ENCODE measurements at regions not wholly inside any gene's neighbourhood (a gene's known extent, or its start where the extent isn't known, plus 50 kb on each side); places are given as distances from the start of the nearest gene placed in this dataset.
"Not testable (repeated sequence)": the region's sequence is repeated elsewhere in the genome, so short reads cannot be mapped to it uniquely, and the experiment has no call there.

DNA sequence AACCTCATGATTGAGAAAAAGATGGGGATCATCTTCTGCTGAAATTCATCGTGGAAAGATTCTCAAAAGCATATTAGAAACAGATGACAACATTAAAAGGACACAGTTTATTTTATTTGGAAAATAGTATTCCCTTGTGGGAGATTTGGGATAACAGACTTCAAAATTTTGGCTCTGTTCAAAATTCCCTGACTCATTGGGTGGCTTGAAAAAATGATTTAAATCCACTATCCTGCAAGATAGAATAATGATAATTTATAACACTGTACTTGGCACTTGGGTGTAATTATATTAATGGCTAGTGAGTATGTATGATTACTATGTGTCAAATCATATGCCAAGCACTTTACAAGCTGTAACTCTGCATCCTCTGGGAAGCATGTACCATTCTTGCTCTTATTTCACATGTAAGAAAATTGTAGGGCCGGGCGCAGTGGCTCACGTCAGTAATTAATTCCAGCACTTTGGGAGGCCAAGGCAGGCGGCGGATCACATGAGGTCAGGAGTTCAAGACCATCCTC lies 128.8 kb downstream of the LMNTD1 start:
- no peak for DNase-seq (ENCODE audit: low read depth in 2 of 2)

GRCh38 chr12:25423355-25424050 lies 129.6 kb downstream of the LMNTD1 start:
- no peak for DNase-seq (ENCODE audit: low read depth in 2 of 2)

GRCh38 chr12:25422241-25422640 lies 130.8 kb downstream of the LMNTD1 start:
- no peak for DNase-seq (ENCODE audit: low read depth in 2 of 2)

GRCh38 chr12:25421651-25422167 lies 131.4 kb downstream of the LMNTD1 start:
- DNase-seq (ENCODE audit: low read depth in 2 of 2) = no peak

GRCh38 chr12:25420116-25420515 lies 133.0 kb downstream of the LMNTD1 start:
- no peak for DNase-seq (ENCODE audit: low read depth in 2 of 2)

GRCh38 chr12:25419595-25419994 lies 133.5 kb downstream of the LMNTD1 start:
- no peak for DNase-seq (ENCODE audit: low read depth in 2 of 2)

DNA sequence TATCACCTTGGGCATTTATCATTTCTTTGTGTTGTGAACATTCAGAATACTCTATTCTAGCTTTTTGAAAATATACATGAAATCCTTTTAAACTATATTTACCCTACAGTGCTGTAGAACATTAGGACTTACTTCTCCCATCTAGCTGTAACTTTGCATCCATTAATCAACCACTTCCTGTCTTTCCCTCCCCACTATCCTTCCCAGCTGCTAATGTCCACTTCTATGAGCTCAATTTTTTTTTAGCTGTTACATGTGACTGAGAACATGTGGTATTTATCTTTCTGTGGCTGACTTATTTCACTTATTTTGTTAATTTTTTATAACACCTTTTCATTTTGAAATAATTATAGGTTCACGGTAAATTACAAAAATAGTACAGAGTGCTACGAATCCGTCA lies 136.0 kb downstream of the LMNTD1 start:
- DNase-seq (ENCODE audit: low read depth in 2 of 2) = no peak

DNA sequence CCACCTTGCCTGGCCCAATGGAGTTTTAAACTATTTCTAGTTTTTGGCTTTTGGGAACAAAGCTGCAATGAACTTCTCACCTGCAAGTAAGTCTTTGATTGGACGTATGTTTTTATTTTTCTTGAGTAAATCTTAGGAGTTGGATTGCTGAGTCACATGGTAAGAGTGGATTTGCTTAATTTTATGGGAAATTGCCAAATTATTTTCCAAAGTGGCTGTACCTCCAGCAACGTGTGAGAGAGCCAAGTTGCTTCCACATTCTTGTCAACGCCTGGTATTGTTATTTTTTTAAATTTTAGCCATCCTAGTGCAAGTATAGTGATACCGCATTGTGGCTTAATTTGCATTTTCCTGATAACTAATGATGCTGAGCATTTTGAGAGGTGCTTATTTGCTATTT lies 136.6 kb downstream of the LMNTD1 start:
- no peak for DNase-seq (ENCODE audit: low read depth in 2 of 2)

GRCh38 chr12:25415004-25415403 lies 138.1 kb downstream of the LMNTD1 start:
- DNase-seq (ENCODE audit: low read depth in 2 of 2) = no peak

GRCh38 chr12:25412735-25413134 lies 140.3 kb downstream of the LMNTD1 start:
- no peak for DNase-seq (ENCODE audit: low read depth in 2 of 2)

GRCh38 chr12:25404955-25405354 lies 148.1 kb downstream of the LMNTD1 start:
- no peak for DNase-seq (ENCODE audit: low read depth in 2 of 2)

- DNase-seq (ENCODE audit: low read depth in 2 of 2) = no peak
Observed at GRCh38 chr12:25401547-25402345, 151.0 kb upstream of the KRAS start.

- DNase-seq (ENCODE audit: low read depth in 2 of 2) = no peak
Observed at GRCh38 chr12:25397001-25397400, 146.3 kb upstream of the KRAS start.

GRCh38 chr12:25395227-25395626 lies 144.5 kb upstream of the KRAS start:
- no peak for DNase-seq (ENCODE audit: low read depth in 2 of 2)

DNA sequence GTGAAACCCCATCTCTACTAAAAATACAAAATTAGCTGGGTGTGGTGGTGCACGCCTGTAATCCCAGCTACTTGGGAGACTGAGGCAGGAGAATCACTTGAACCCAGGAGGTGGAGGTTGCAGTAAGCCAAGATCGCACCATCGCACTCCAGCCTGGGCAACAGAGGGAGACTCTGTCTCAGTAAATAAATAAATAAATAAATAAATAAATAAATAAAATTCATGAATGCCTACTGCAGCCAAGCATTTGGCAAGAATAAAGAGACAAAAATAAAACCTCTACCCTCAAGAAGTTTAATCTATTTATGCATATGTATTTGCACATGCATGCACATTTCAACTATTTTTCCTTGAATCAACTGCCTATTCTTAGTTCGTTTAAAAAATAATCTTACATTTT lies 144.0 kb upstream of the KRAS start:
- not testable (repeated sequence) for DNase-seq (ENCODE audit: low read depth in 2 of 2)

GRCh38 chr12:25394025-25394424 lies 143.3 kb upstream of the KRAS start:
- DNase-seq (ENCODE audit: low read depth in 2 of 2) = no peak

DNA sequence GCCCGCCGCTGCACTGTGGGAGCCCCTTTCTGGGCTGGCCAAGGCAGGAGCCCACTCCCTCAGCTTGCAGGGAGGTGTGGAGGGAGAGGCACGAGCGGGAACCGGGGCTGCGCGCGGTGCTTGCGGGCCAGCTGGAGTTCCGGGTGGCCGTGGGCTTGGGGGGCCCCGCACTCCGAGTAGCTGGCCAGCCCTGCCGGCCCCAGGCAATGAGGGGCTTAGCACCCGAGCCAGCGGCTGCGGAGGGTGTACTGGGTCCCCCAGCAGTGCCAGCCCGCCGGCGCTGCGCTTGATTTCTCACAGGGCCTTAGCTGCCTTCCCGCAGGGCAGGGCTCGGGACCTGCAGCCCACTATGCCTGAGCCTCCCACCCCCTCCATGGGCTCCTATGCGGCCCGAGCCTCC lies 140.6 kb upstream of the KRAS start:
- DNase-seq (ENCODE audit: low read depth in 2 of 2) = not testable (repeated sequence)

GRCh38 chr12:25388183-25388582 lies 137.5 kb upstream of the KRAS start:
- no peak for DNase-seq (ENCODE audit: low read depth in 2 of 2)

DNA sequence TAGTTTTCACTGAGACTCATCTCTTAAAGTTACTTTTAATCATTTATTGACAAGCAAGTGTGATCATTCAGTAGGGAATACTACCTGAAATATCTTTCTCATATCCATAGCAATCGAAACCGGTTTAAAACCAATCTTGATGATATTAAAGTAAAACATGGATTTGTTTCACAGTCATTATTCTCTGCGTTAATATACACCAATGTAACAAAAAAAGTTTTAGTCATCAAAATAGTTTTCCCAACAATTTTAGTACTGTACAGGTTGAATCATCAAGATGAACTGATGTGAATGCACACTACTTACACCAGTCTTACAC lies 137.0 kb upstream of the KRAS start:
- no peak for DNase-seq (ENCODE audit: low read depth in 2 of 2)

GRCh38 chr12:25386831-25387731 lies 136.4 kb upstream of the KRAS start:
- DNase-seq (ENCODE audit: low read depth in 2 of 2) = peak; percentile 81 to 91

DNA sequence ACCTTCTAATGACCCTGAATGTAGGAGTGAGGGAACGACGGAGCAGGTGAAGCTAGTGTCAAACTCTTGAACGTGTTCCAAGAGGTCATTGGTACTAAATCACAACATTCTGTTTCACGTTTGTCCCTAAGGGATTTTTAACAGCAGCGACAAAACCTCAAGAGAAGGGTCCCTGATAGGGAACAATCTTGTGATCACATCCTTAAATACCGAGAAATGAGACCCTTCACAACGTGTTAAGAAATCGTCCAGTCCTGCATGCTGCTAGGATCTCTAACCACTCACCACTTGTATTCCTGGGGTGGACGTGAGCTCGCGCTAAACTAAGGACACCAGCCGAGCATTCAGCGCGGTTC lies 134.1 kb upstream of the KRAS start:
- peak in 1 of 2 donors; percentile 29 for DNase-seq (ENCODE audit: low read depth in 2 of 2)
